HepG2 (cell line): ENCODE measurements at regions not wholly inside any gene's neighbourhood (a gene's known extent, or its start where the extent isn't known, plus 50 kb on each side); places are given as distances from the start of the nearest gene placed in this dataset.

Experiments
- ATAC-seq: fragments of 200-7000 bp; cut with Tn5 transposase; 3 replicates; pipeline ENCODE4 v1.9.1; 2020; ENCODE audit warnings: mild to moderate bottlenecking, moderate library complexity
- BruUV-seq: library from RNA; stranded (reverse); fragments of 400-500 nt; replicated peaks from 2 replicates; lab custom pipeline; 2021; lab: Mats Ljungman, UMichigan
- CTCF ChIA-PET: fragments of 300-600 bp; formaldehyde crosslinking; extraction: SDS; loops from one replicate; lab custom pipeline; 2021; ENCODE audit warnings: low total read pairs, inconsistent platforms, low intra/inter-chr PET ratio; lab: Yijun Ruan, JAX
- POLR2A ChIA-PET: fragments of 350-600 bp; sonication (Branson Sonifier 250); formaldehyde crosslinking; loops from one replicate; lab custom pipeline; 2020; ENCODE audit warnings: antibody characterized with exemption, inconsistent platforms; lab: Yijun Ruan, JAX
- DNase-seq: peaks from one replicate; pipeline ENCODE4 v3.0.0-alpha.2; 2015; ENCODE audit warnings: low spot score
- FAIRE-seq: peaks from 3 replicates; lab custom pipeline; 2011; peaks lifted over from hg19 to GRCh38; lab: Jason Lieb, UNC
- H2AFZ ChIP-seq: one replicate; pipeline ENCODE4 v1.6.1; 2011; ENCODE audit warnings: low read length, inconsistent platforms
- H3K27ac ChIP-seq: fragments of 300-600 bp; 3 replicates; pipeline ENCODE4 v1.8.0; 2011; ENCODE audit warnings: mixed run types, mild to moderate bottlenecking, mixed read lengths, low read length, inconsistent platforms; ENCODE audit not compliant: insufficient read depth; ENCODE audit errors: extremely low read length
- H3K27me3 ChIP-seq, 2 experiments: fragments of 200-600 bp in 1 of 2; 2 replicates in 1 of 2; 3 replicates in 1 of 2; pipeline versions ENCODE4 v1.6.0 to v1.8.0; 2011; ENCODE audit warnings: low read length in 2 of 2, mild to moderate bottlenecking in 2 of 2, moderate library complexity in 2 of 2, inconsistent platforms in 1 of 2; ENCODE audit not compliant: insufficient read depth in 2 of 2, control insufficient read depth in 1 of 2
- H3K36me3 ChIP-seq, 2 experiments: fragments of 200-600 bp in 1 of 2; replicated peaks in 1 of 2; 2 replicates in 1 of 2; 3 replicates in 1 of 2; pipeline versions ENCODE4 v1.5.1 to v1.8.0; 2011; ENCODE audit warnings: low read length in 2 of 2, inconsistent platforms in 1 of 2; ENCODE audit not compliant: insufficient read depth in 2 of 2, control insufficient read depth in 1 of 2
- H3K4me1 ChIP-seq: 2 replicates; pipeline ENCODE4 v1.5.1; 2012; ENCODE audit warnings: low read length, inconsistent platforms; ENCODE audit not compliant: insufficient read depth
- H3K4me2 ChIP-seq: 2 replicates; pipeline ENCODE4 v1.6.0; 2011; ENCODE audit warnings: low read depth, low read length, inconsistent platforms
- H3K4me3 ChIP-seq, 3 experiments: fragments of 200-600 bp in 1 of 3; sonication (generic), shearing (Covaris generic) in 1 of 3; replicated peaks in 1 of 3; 2 replicates each; pipeline ENCODE4 v1.5.1; 2011 to 2016; ENCODE audit warnings: low read length in 3 of 3, inconsistent platforms in 2 of 3, low read depth in 2 of 3, mild to moderate bottlenecking in 2 of 3, control low read depth in 1 of 3, mixed read lengths in 1 of 3; ENCODE audit not compliant: insufficient read depth in 1 of 3
- H3K79me2 ChIP-seq: one replicate; pipeline ENCODE4 v1.6.1; 2011; ENCODE audit warnings: low read length, inconsistent platforms; ENCODE audit not compliant: insufficient read depth
- H3K9ac ChIP-seq: 2 replicates; pipeline ENCODE4 v1.6.0; 2011; ENCODE audit warnings: mild to moderate bottlenecking, low read depth, low read length, inconsistent platforms; ENCODE audit not compliant: insufficient read depth
- H3K9me3 ChIP-seq: 2 replicates; pipeline ENCODE4 v1.5.1; 2012; ENCODE audit warnings: mild to moderate bottlenecking, low read length
- H4K20me1 ChIP-seq: 2 replicates; pipeline ENCODE4 v1.6.0; 2011; ENCODE audit warnings: inconsistent platforms, mild to moderate bottlenecking, low read length, moderate library complexity; ENCODE audit not compliant: insufficient read depth
- GPN1 ChIP-seq: sonication (generic); formaldehyde crosslinking; IDR thresholded peaks from 2 replicates; pipeline ENCODE4 v1.5.1; 2020; ENCODE audit warnings: missing genetic modification reagents, borderline replicate concordance
- NFKB2 ChIP-seq: sonication (generic); formaldehyde crosslinking; IDR thresholded peaks from 2 replicates; pipeline ENCODE4 v1.4.0; 2020; ENCODE audit warnings: missing genetic modification reagents, borderline replicate concordance
- NR2C2 ChIP-seq: sonication (generic); formaldehyde crosslinking; IDR thresholded peaks from 2 replicates; pipeline ENCODE4 v1.4.0; 2020; ENCODE audit warnings: missing genetic modification reagents, mild to moderate bottlenecking, moderate library complexity, borderline replicate concordance
- REPIN1 ChIP-seq: sonication (generic); formaldehyde crosslinking; IDR thresholded peaks from 2 replicates; pipeline ENCODE4 v1.8.0; 2022; ENCODE audit warnings: missing genetic modification reagents, low read depth, mild to moderate bottlenecking, borderline replicate concordance
- SP140L ChIP-seq: sonication (generic); formaldehyde crosslinking; IDR thresholded peaks from 2 replicates; pipeline ENCODE4 v1.4.0; 2020; ENCODE audit warnings: missing genetic modification reagents, borderline replicate concordance
- ZBTB33 ChIP-seq: sonication (generic); formaldehyde crosslinking; IDR thresholded peaks from 2 replicates; pipeline ENCODE4 v1.4.0; 2020; ENCODE audit warnings: missing genetic modification reagents
- ZNF30 ChIP-seq: sonication (generic); formaldehyde crosslinking; IDR thresholded peaks from 2 replicates; pipeline ENCODE4 v1.5.0; 2020; ENCODE audit warnings: mild to moderate bottlenecking, missing genetic modification reagents
- ZNF496 ChIP-seq: sonication (generic); formaldehyde crosslinking; IDR thresholded peaks from 2 replicates; pipeline ENCODE4 v1.8.1; 2023; ENCODE audit warnings: mild to moderate bottlenecking, moderate library complexity, missing genetic modification reagents; ENCODE audit not compliant: insufficient replicate concordance
- ZNF619 ChIP-seq: sonication (generic); formaldehyde crosslinking; IDR thresholded peaks from 2 replicates; pipeline ENCODE4 v1.4.0; 2020; ENCODE audit warnings: mild to moderate bottlenecking, missing genetic modification reagents
- ZNF7 ChIP-seq: IDR thresholded peaks from 2 replicates; pipeline ENCODE4 v1.6.1; 2016; ENCODE audit warnings: missing biosample characterization, missing genetic modification reagents
- ZNF792 ChIP-seq: IDR thresholded peaks from 2 replicates; pipeline ENCODE4 v1.6.1; 2016
- WGBS: methylation state at CpG from one replicate; pipeline ENCODE4 v1.1.6; 2017; ENCODE audit warnings: low lambda C conversion rate; 5-methylcytosine and 5-hydroxymethylcytosine counted together
- in situ Hi-C: cut with HindIII; loops from 2 replicates; pipeline ENCODE4 v1.10.0; 2017; ENCODE audit warnings: low pct_unique_long_range_greater_than_20kb; ENCODE audit not compliant: extremely low pct_ligation_motif_present
- intact Hi-C: fragments of 100-400 bp; cut with micrococcal nuclease; formaldehyde crosslinking; loops from one replicate; pipeline ENCODE4 v1.10.0; 2022; ENCODE audit not compliant: unreplicated experiment

- in situ Hi-C loops, result no loop called here
- Histone ChIP-seq H3K9me3 (no peaks in the 10 kb centered on the region), H3K4me3 (no peak overlapping the region), H3K79me2 (no peaks in the 10 kb centered on the region), H3K4me2 (no peak overlapping the region), H3K27me3 (no peaks in the 10 kb centered on the region), H3K4me1 (peaks cover 82% of the 10 kb centered on the region), H2AFZ (no peak overlapping the region), H4K20me1 (no peaks in the 10 kb centered on the region), H3K36me3 (no peaks in the 10 kb centered on the region), H3K27ac (no peak overlapping the region), H3K9ac (no peak overlapping the region)
- ATAC-seq (no peak), FAIRE-seq (no peak), DNase-seq (no peak)
- WGBS, result 79% methylated on average over 5 of the region's 10 CpGs
- POLR2A ChIA-PET, result interaction anchor here (0.8 to 1.5 kb wide), 2 partner anchors 17 to 65 kb away, joined by 3 to 4 read pairs; no protein-coding TSS in a partner anchor
- intact Hi-C loops, result loop anchor here (5.0 kb wide), 1 partner anchor 79 kb away; no protein-coding TSS in a partner anchor
- no TSS peak for BruUV-seq
- no peak for TF ChIP-seq ZNF30 (CRISPR knock-in tag)
- peak; percentile 81; the same call in 1 of the 2 replicates for TF ChIP-seq ZBTB33 (CRISPR knock-in tag)
- TF ChIP-seq, all 625 proteins: peak for 1
- CTCF ChIA-PET, result no interaction called here
These were observed 57.8 kb upstream of the RASAL2 start for GRCh38 chr1:178036090-178036489.

GRCh38 chr1:178037510-178038253 lies 56.2 kb upstream of the RASAL2 start:
- peak overlapping the region; percentile 9 for H2AFZ ChIP-seq
- H3K27ac ChIP-seq, result peak overlapping the region; percentile 55
- DNase-seq, result peak; percentile 67
- peak overlapping the region; percentile 68 for H3K4me2 ChIP-seq
- H3K4me3 ChIP-seq, result peak overlapping the region; percentile 62 to 70 (median 67); a peak in 5 of 6 replicates
- POLR2A ChIA-PET, result interaction anchor here (0.9 to 1.8 kb wide), 10 partner anchors 12 to 76 kb away, joined by 3 to 58 read pairs (median 5); partner anchors contain the start of genes RASAL2 and SEC16B
- intact Hi-C loops, result loop anchor here (2.0 to 5.0 kb wide), 2 partner anchors 57 to 80 kb away; partner anchors contain the start of gene RASAL2
- H3K36me3 ChIP-seq, result no peaks in the 10 kb centered on the region
- H3K27me3 ChIP-seq, result no peaks in the 10 kb centered on the region
- WGBS, result 10% methylated on average over 43 of the region's 58 CpGs
- peaks cover 66% of the 10 kb centered on the region for H3K4me1 ChIP-seq
- ATAC-seq, result peak; percentile 99
- CTCF ChIA-PET, result interaction anchor here (1.0 to 2.0 kb wide), 4 partner anchors 16 to 89 kb away, joined by 3 to 10 read pairs (median 6); no protein-coding TSS in a partner anchor
- no peaks in the 10 kb centered on the region for H3K79me2 ChIP-seq
- H4K20me1 ChIP-seq, result no peaks in the 10 kb centered on the region
- in situ Hi-C loops, result no loop called here
- no TSS peak for BruUV-seq
- H3K9me3 ChIP-seq, result no peaks in the 10 kb centered on the region
- H3K9ac ChIP-seq, result peak overlapping the region; percentile 55
- no peak for FAIRE-seq
- TF ChIP-seq ZNF496 (CRISPR knock-in tag) (no peak), SP140L (no peak), REPIN1 (CRISPR knock-in tag) (peak; percentile 83), NR2C2 (peak; percentile 36; the same call in 1 of the 2 replicates), GPN1 (CRISPR knock-in tag) (no peak), ZNF792 (CRISPR knock-in tag) (peak; percentile 84; the same call in 1 of the 2 replicates), ZNF7 (no peak), ZNF619 (CRISPR knock-in tag) (no peak), NFKB2 (peak; percentile 72; the same call in 1 of the 2 replicates)
